Heart left ventricle (tissue), 16 donors: ENCODE measurements at regions not wholly inside any gene's neighbourhood (a gene's known extent, or its start where the extent isn't known, plus 50 kb on each side); places are given as distances from the start of the nearest gene placed in this dataset.

Source experiments
- ATAC-seq, 4 donors: fragments of 200-7000 bp; cut with Tn5 transposase; one replicate each; pipeline ENCODE4 v1.9.1; 2020 to 2022; ENCODE audit warnings: moderate library complexity in 4 of 4, mild to moderate bottlenecking in 3 of 4, moderate number of reproducible peaks in 1 of 4
- DNase-seq, 5 donors: peaks; one replicate each; pipeline ENCODE4 v3.0.0-alpha.2; 2020
- H3K27ac ChIP-seq, 12 donors: fragments of 200-600 bp; sonication (generic) in 4 of 12; one replicate each; pipeline versions ENCODE4 v1.5.0 to v1.8.0; 2016 to 2022; ENCODE audit warnings: mild to moderate bottlenecking in 2 of 12
- H3K27me3 ChIP-seq, 9 donors: fragments of 200-600 bp; sonication (generic) in 2 of 9; one replicate each; pipeline versions ENCODE4 v1.5.1 to v1.8.0; 2016 to 2022; ENCODE audit warnings: mild to moderate bottlenecking in 3 of 9
- H3K36me3 ChIP-seq, 9 donors: fragments of 200-600 bp; sonication (generic) in 2 of 9; one replicate each; pipeline versions ENCODE4 v1.5.0 to v1.8.0; 2018 to 2022; ENCODE audit warnings: mild to moderate bottlenecking in 2 of 9
- H3K4me1 ChIP-seq, 12 donors: fragments of 200-600 bp; sonication (generic) in 4 of 12; one replicate each; pipeline versions ENCODE4 v1.5.0 to v1.8.0; 2016 to 2022; ENCODE audit warnings: mild to moderate bottlenecking in 3 of 12
- H3K4me3 ChIP-seq, 12 donors: fragments of 200-600 bp; sonication (generic) in 4 of 12; one replicate each; pipeline versions ENCODE4 v1.5.0 to v1.8.0; 2017 to 2022; ENCODE audit warnings: mild to moderate bottlenecking in 9 of 12, moderate library complexity in 4 of 12
- H3K9me3 ChIP-seq, 12 donors: fragments of 200-600 bp; sonication (generic) in 4 of 12; one replicate each; pipeline versions ENCODE4 v1.5.0 to v1.8.0; 2016 to 2022; ENCODE audit warnings: mild to moderate bottlenecking in 1 of 12
- POLR2A ChIP-seq, 2 donors: fragments of 450-650 bp; IDR thresholded peaks; one replicate each; pipeline ENCODE4 v1.6.1; 2017; ENCODE audit warnings: antibody characterized with exemption in 2 of 2, mild to moderate bottlenecking in 2 of 2, moderate library complexity in 2 of 2
- WGBS, 4 donors: extraction: QIAGEN DNeasy Blood & Tissue Kit in 2 of 4; methylation state at CpG; one replicate each; pipeline versions ENCODE4 v1.1.5 to v1.1.7; 2013 to 2018; 5-methylcytosine and 5-hydroxymethylcytosine counted together
- intact Hi-C, 10 donors: fragments of 100-400 bp; cut with DNase I; formaldehyde crosslinking; loops; one replicate each; pipeline versions ENCODE4 v1.11.1 to v1.14.2; 2022
- TF ChIP-seq, protein P1 (sequence below), 12 donors: fragments of 200-600 bp; sonication (generic) in 4 of 12; IDR thresholded peaks; one replicate each; pipeline versions ENCODE4 v1.5.0 to v1.8.0; 2018 to 2022; ENCODE audit warnings: antibody characterized with exemption in 12 of 12, mild to moderate bottlenecking in 5 of 12
- donor health status: ischemic (EF 13 %, LVEDD 7.1; RV severe dilation, severe dysfunction).
- donor health status: healthy with polysubstance abuse.
- donor health status: DM: no; HTN: yes; CAD: no.
- donor health status: DM: no; HTN: no; CAD: no.
- donor health status: ischemic (EF 25% LVEDD 6.9; RV normal size, moderate dysfunction).
- donor health status: ischemic (EF 25% LVEDD 5.7; RV mildly dilated, moderate dysfunction).
- donor health status: healthy.
- donor health status: DM: yes; HTN: yes; CAD: no.
- donor health status: ischemic (EF 35%, LVEDD 5.7; RV mildly dilated, moderate dysfunction).
- donor health status: nonischemic (EF 11% LVEDD 7.7; RV severe dilation, severe dysfunction).
- donor health status: DM: yes; HTN: yes; CAD: no.
- donor health status: PGD.
- donor health status: ischemic (EF 29% LVEDD 5.4; RV normal size, mild dysfunction).
- donor health status: nonischemic (EF 23%, LVEDD 6.1; RV moderate dilation, normal function).

DNA sequence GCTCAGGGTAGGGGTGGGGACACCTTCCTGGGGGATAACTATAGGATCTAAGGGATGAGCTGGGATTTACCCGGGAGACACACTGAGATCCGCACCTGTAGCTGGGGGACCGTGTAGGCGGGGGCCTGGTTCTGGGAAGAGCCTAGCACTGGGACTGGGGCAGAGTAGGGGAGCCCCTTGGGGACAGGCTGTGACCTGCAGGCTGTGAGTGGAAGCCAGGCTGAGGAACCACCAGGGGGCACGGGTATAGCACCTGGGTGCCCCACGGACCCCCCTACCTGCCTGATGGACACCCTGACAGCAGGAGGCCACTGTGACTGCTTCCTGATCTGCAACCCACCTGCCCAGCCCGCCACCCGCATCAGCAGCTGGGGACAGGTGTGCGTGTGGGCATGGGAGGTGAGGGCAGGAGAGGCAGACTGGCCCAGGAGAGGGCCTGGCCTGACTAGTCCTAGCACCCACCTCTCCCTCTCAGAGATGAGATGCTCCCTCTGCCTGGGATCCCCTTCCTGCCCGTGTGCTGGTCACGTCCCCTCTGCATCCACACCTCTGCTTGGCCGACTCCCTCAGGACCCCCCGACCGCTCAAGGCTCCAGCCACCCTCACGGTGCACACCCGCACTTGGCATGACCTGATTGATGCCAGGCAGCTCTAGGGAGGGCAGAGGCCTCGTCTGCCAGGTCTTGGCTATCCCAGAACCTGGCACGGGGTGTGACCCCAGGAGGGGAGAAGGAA lies 94.2 kb upstream of the NKX1-1 start:
- WGBS, 4 donors: 89 to 92% (median 90%) methylated on average over 15 to 18 of the region's 18 CpGs
- H3K4me1 ChIP-seq: peaks cover 0 to 18% (median 5%) of the 10 kb centered on the region in 12 donors
- H3K9me3 ChIP-seq: no peaks in the 10 kb centered on the region
- intact Hi-C loops: no loop called here
- H3K36me3 ChIP-seq: no peaks in the 10 kb centered on the region
- H3K27me3 ChIP-seq: peaks cover 0 to 4% (median 0%) of the 10 kb centered on the region in 9 donors
- no peak for TF ChIP-seq POLR2A (IDR thresholded peaks at IDR 0.05)
- TF ChIP-seq, protein P1, sequence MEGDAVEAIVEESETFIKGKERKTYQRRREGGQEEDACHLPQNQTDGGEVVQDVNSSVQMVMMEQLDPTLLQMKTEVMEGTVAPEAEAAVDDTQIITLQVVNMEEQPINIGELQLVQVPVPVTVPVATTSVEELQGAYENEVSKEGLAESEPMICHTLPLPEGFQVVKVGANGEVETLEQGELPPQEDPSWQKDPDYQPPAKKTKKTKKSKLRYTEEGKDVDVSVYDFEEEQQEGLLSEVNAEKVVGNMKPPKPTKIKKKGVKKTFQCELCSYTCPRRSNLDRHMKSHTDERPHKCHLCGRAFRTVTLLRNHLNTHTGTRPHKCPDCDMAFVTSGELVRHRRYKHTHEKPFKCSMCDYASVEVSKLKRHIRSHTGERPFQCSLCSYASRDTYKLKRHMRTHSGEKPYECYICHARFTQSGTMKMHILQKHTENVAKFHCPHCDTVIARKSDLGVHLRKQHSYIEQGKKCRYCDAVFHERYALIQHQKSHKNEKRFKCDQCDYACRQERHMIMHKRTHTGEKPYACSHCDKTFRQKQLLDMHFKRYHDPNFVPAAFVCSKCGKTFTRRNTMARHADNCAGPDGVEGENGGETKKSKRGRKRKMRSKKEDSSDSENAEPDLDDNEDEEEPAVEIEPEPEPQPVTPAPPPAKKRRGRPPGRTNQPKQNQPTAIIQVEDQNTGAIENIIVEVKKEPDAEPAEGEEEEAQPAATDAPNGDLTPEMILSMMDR (IDR thresholded peaks at IDR 0.05): no peak
- DNase-seq (peak in 2 of 5 donors; percentile 4 to 63), ATAC-seq (no peak)
- no peak overlapping the region for H3K4me3 ChIP-seq
- no peak overlapping the region for H3K27ac ChIP-seq

DNA sequence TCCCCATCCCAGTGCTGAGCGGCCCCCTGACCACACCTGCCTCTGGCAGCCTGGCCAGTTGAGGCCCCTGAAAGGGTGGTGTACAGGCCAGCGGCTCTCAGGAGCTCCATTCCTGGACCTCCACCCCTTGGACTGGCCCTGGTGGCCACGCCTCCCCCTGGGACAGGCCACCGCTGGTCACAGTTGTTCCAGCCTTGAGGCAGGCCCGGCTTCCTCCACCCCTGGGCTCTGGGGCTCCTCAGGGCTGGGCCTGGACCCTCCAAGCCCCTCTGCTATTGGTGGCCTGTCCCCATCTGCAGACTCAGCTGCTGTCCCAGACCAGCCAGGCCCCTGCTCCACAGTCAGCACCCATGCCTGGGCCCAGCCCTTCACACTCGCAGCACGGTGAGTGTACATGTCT lies 93.2 kb upstream of the NKX1-1 start:
- H3K9me3 ChIP-seq: no peaks in the 10 kb centered on the region
- DNase-seq: peak in 1 of 5 donors; percentile 11
- peaks cover 0 to 10% (median 0%) of the 10 kb centered on the region in 9 donors for H3K27me3 ChIP-seq
- no peaks in the 10 kb centered on the region for H3K36me3 ChIP-seq
- no peak overlapping the region for H3K27ac ChIP-seq
- TF ChIP-seq, protein P1 (IDR thresholded peaks at IDR 0.05): no peak
- no peak for TF ChIP-seq POLR2A (IDR thresholded peaks at IDR 0.05)
- peaks cover 0 to 18% (median 5%) of the 10 kb centered on the region in 12 donors for H3K4me1 ChIP-seq
- no peak for ATAC-seq
- intact Hi-C loops: no loop called here
- 80 to 87% (median 84%) methylated on average over 6 to 7 of the region's 7 CpGs for WGBS, 4 donors
- no peak overlapping the region for H3K4me3 ChIP-seq

DNA sequence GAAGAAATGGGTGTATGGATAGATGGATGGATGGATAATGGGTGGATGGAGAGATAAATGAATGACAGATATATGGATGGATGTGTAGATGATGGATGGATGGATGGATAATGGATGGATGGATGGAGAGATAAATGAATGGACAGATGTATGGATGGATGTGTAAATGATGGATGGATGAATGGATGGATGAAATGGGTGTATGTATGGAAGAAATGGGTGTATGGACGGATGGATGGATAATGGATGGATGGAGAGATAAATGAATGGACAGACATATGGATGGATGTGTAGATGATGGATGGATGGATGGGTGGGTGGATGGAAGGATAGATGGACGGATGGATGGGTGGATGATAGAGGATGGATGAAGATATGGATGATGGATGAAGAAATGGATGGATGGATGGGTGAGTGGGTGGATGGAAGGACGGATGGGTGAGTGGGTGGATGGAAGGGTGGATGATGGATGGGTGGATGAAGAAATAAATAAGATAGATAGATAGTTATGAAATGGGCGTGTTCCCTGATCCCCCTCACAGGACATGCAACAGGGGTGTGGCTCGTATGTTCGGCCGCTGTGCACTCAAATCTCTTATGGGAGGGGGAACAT lies 91.1 kb upstream of the NKX1-1 start:
- no peak overlapping the region for H3K4me3 ChIP-seq
- H3K9me3 ChIP-seq: no peaks in the 10 kb centered on the region
- TF ChIP-seq, protein P1 (IDR thresholded peaks at IDR 0.05): no peak
- TF ChIP-seq POLR2A (IDR thresholded peaks at IDR 0.05): no peak
- H3K27ac ChIP-seq: no peak overlapping the region
- intact Hi-C loops: no loop called here
- DNase-seq (no peak), ATAC-seq (no peak)
- WGBS, 4 donors: 64 to 76% (median 70%) methylated on average over 7 of the region's 7 CpGs
- peaks cover 0 to 25% (median 5%) of the 10 kb centered on the region in 9 donors for H3K27me3 ChIP-seq
- H3K4me1 ChIP-seq: peaks cover 0 to 11% (median 5%) of the 10 kb centered on the region in 12 donors
- H3K36me3 ChIP-seq: no peaks in the 10 kb centered on the region

DNA sequence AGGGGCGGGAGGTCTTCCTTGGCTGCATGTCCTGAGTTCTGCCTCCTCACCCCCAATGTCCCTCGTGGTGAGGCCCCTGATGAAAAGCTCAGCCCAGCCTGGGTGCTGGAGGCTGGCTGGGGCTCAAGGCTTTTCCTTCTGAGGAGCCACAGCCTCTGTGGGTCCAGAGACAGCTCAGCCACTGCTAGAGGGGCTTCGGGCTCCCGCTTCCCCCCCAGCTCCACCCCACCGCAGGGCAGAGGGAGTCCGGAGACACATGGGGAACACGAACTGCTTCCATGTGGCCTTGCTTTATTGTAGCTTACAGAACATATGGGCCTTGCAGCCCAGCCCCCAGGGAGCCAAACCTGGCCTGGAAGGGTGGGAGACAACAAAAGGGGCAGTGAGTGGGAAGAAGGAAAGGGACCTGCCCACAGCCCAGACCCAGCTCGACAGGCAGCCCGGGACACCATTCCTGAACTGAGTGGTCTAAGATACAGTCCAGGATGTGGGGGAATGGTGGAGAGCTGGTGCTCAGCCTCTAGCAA lies 89.9 kb upstream of the NKX1-1 start:
- intact Hi-C loops: no loop called here
- Histone ChIP-seq H3K27me3 (peaks cover 4 to 36% (median 7%) of the 10 kb centered on the region in 9 donors), H3K4me3 (no peak overlapping the region), H3K4me1 (peaks cover 0 to 1% (median 0%) of the 10 kb centered on the region in 12 donors), H3K9me3 (no peaks in the 10 kb centered on the region), H3K36me3 (no peaks in the 10 kb centered on the region), H3K27ac (no peak overlapping the region)
- TF ChIP-seq, protein P1 (IDR thresholded peaks at IDR 0.05): no peak
- no peak for TF ChIP-seq POLR2A (IDR thresholded peaks at IDR 0.05)
- WGBS, 4 donors: 78 to 81% (median 79%) methylated on average over 3 to 9 of the region's 9 CpGs
- DNase-seq: peak in 1 of 5 donors; percentile 3
- no peak for ATAC-seq
